ENCODE measurements at regions not wholly inside any gene's neighbourhood (a gene's known extent, or its start where the extent isn't known, plus 50 kb on each side); places are given as distances from the start of the nearest gene placed in this dataset.

DNA sequence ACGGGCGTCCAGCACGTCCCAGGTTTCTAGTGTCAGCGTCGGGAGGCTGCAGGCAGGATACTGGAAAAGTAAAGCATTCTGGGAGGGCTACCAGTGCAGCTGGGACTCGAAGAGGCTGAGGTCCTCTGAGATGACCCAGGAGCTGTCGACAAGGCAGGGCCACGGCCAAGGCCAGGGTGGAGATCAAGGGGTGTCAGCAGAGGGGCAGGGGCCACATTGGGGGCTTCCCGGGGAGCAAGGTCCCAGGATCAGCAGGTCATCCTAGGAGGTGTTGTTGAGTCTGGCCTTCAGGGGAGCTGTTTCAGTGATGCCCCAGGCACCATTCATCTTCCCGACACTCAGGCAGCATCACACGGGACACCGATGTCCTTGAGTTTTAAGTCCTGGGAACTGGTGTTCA is 377.8 kb upstream of the SFSWAP start:
- no peak for TF ChIP-seq CTCF (IDR thresholded peaks at IDR 0.05)
- no peak for TF ChIP-seq POLR2A (IDR thresholded peaks at IDR 0.05)

Data from esophagus squamous epithelium (tissue), 4 donors.